Endodermal cell (in vitro differentiated cells): ENCODE measurements at regions not wholly inside any gene's neighbourhood (a gene's known extent, or its start where the extent isn't known, plus 50 kb on each side); places are given as distances from the start of the nearest gene placed in this dataset.

Source experiments
- DNase-seq: peaks from one replicate; pipeline ENCODE4 v3.0.0-alpha.2; 2017
- H3K27ac ChIP-seq: 2 replicates; pipeline ENCODE4 v1.5.1; 2013; ENCODE audit warnings: mild to moderate bottlenecking, low read depth, low read length, moderate library complexity
- H3K27me3 ChIP-seq: 2 replicates; pipeline ENCODE4 v1.6.1; 2013; ENCODE audit warnings: mild to moderate bottlenecking, low read length, moderate library complexity; ENCODE audit not compliant: insufficient read depth, control insufficient read depth, poor library complexity, severe bottlenecking
- H3K36me3 ChIP-seq: 2 replicates; pipeline ENCODE4 v1.7.0; 2013; ENCODE audit warnings: mild to moderate bottlenecking, low read length, moderate library complexity; ENCODE audit not compliant: control insufficient read depth, insufficient read depth
- H3K4me1 ChIP-seq: one replicate; pipeline ENCODE4 v1.7.0; 2013; ENCODE audit warnings: low read length; ENCODE audit not compliant: control insufficient read depth, insufficient read depth
- H3K4me3 ChIP-seq: 2 replicates; pipeline ENCODE4 v1.5.1; 2013; ENCODE audit warnings: mild to moderate bottlenecking, low read length, moderate library complexity
- H3K9ac ChIP-seq: 2 replicates; pipeline ENCODE4 v1.6.1; 2013; ENCODE audit warnings: mild to moderate bottlenecking, low read length, moderate library complexity; ENCODE audit not compliant: poor library complexity, severe bottlenecking; ENCODE audit errors: extremely low read depth
- H3K9me3 ChIP-seq: 2 replicates; pipeline ENCODE4 v1.6.1; 2013; ENCODE audit warnings: mild to moderate bottlenecking, low read length, moderate library complexity; ENCODE audit not compliant: control insufficient read depth
- H3K27ac Mint-ChIP-seq: 2 replicates; pipeline ENCODE4 v1.8.0; 2020; ENCODE audit warnings: mixed read lengths
- H3K27me3 Mint-ChIP-seq: 2 replicates; pipeline ENCODE4 v1.8.0; 2021; ENCODE audit warnings: mild to moderate bottlenecking, mixed read lengths; ENCODE audit not compliant: insufficient read depth
- H3K36me3 Mint-ChIP-seq: 2 replicates; pipeline ENCODE4 v1.8.0; 2020; ENCODE audit warnings: low read depth, mixed read lengths
- H3K4me1 Mint-ChIP-seq: 2 replicates; pipeline ENCODE4 v1.8.0; 2020; ENCODE audit warnings: mixed read lengths
- H3K4me3 Mint-ChIP-seq: 2 replicates; pipeline ENCODE4 v1.8.0; 2020; ENCODE audit warnings: mild to moderate bottlenecking, moderate library complexity, mixed read lengths
- H3K9me3 Mint-ChIP-seq: 2 replicates; pipeline ENCODE4 v1.8.0; 2020; ENCODE audit warnings: mild to moderate bottlenecking, mixed read lengths
- WGBS, 2 experiments: methylation state at CpG; one replicate each; pipeline versions ENCODE4 v1.1.5 to v1.1.7; 2013; ENCODE audit warnings: missing lambda C conversion rate in 2 of 2, mixed read lengths in 1 of 2; ENCODE audit not compliant: insufficient coverage in 1 of 2, insufficient read length in 1 of 2; 5-methylcytosine and 5-hydroxymethylcytosine counted together
- TF ChIP-seq, protein P1 (sequence below): fragments of 200-600 bp; sonication (generic); conservative IDR thresholded peaks from 2 replicates; pipeline ENCODE4 v1.5.0; 2021; ENCODE audit warnings: antibody characterized with exemption, mild to moderate bottlenecking

DNA sequence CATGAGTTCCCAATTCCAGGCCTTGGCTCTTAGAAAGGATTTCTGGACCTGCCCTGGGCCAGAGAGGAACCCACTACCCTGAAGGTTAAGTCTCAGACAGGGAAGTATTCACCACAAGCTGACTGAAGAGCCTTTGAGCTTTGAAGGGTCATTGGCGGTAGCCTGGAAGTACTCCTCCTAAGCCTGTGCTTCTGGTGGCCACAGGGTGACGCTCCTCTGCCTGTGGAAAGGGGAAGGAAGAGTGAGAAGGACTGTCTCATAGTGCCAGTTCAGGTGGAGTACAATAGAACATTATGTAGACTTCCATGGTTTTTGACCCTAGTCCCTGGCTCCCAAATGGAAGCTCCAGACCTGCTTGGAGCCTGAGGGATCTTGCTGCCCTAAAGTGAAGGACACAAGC is 1233.2 kb upstream of the CDH6 start:
- TF ChIP-seq, protein P1, sequence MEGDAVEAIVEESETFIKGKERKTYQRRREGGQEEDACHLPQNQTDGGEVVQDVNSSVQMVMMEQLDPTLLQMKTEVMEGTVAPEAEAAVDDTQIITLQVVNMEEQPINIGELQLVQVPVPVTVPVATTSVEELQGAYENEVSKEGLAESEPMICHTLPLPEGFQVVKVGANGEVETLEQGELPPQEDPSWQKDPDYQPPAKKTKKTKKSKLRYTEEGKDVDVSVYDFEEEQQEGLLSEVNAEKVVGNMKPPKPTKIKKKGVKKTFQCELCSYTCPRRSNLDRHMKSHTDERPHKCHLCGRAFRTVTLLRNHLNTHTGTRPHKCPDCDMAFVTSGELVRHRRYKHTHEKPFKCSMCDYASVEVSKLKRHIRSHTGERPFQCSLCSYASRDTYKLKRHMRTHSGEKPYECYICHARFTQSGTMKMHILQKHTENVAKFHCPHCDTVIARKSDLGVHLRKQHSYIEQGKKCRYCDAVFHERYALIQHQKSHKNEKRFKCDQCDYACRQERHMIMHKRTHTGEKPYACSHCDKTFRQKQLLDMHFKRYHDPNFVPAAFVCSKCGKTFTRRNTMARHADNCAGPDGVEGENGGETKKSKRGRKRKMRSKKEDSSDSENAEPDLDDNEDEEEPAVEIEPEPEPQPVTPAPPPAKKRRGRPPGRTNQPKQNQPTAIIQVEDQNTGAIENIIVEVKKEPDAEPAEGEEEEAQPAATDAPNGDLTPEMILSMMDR: no peak
- no peak overlapping the region for H3K4me3 Mint-ChIP-seq
- no peaks in the 10 kb centered on the region for H3K9me3 Mint-ChIP-seq
- no peaks in the 10 kb centered on the region for H3K36me3 ChIP-seq
- H3K27ac ChIP-seq: no peak overlapping the region
- no peaks in the 10 kb centered on the region for H3K4me1 Mint-ChIP-seq
- H3K9me3 ChIP-seq: no peaks in the 10 kb centered on the region
- DNase-seq: no peak
- no peaks in the 10 kb centered on the region for H3K4me1 ChIP-seq
- H3K36me3 Mint-ChIP-seq: no peaks in the 10 kb centered on the region
- WGBS, 2 experiments: 79% methylated on average over 2 of the region's 2 CpGs; no CpG with 5 or more reads in 1 of the 2 experiments
- no peak overlapping the region for H3K27ac Mint-ChIP-seq
- H3K9ac ChIP-seq: no peak overlapping the region
- H3K27me3 Mint-ChIP-seq: no peaks in the 10 kb centered on the region
- H3K27me3 ChIP-seq: no peaks in the 10 kb centered on the region
- H3K4me3 ChIP-seq: no peak overlapping the region

DNA sequence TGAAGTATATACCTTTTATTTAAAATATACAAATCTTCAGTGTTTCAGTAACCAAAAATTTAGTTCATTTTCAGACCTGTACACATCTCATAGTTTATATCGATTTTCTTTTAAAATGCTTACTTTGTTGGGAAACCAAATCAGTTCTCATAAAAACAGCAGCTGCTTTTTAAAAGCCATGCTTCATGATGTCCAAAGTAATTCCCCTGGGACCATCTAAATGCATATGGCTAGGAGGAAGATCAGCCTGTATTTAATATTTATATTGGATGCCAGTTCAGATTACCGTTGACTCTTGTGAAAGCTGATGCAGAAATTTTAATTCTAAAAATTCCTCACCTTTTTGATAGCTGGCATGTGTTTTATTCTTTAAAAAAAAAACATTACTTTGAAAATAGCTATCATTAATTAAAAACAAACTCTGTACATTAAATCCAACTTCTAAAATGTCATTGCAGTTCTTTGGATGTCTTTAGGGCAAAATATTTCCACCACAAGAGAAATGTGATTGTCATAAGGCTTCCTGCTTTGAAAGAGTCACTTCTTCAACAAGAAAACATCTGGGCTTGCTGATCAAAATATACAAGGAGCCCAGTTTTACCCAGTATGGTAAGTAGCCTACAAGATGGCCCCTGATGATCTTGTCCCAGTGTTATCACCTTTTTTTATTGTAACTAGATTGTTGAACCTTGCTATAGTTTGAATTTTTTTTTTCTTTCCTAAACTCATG is 1242.9 kb upstream of the CDH6 start:
- Mint-ChIP-seq H3K4me3 (no peak overlapping the region), H3K36me3 (no peaks in the 10 kb centered on the region), H3K9me3 (no peaks in the 10 kb centered on the region), H3K27me3 (no peaks in the 10 kb centered on the region), H3K4me1 (peaks cover 7% of the 10 kb centered on the region), H3K27ac (no peak overlapping the region)
- WGBS, 2 experiments: 80 to 95% methylated on average over 1 to 2 of the region's 2 CpGs
- Histone ChIP-seq H3K27me3 (no peaks in the 10 kb centered on the region), H3K9ac (no peak overlapping the region), H3K4me3 (no peak overlapping the region), H3K9me3 (no peaks in the 10 kb centered on the region), H3K27ac (no peak overlapping the region), H3K4me1 (peaks cover 2% of the 10 kb centered on the region), H3K36me3 (no peaks in the 10 kb centered on the region)
- TF ChIP-seq, protein P1: no peak
- DNase-seq: no peak

DNA sequence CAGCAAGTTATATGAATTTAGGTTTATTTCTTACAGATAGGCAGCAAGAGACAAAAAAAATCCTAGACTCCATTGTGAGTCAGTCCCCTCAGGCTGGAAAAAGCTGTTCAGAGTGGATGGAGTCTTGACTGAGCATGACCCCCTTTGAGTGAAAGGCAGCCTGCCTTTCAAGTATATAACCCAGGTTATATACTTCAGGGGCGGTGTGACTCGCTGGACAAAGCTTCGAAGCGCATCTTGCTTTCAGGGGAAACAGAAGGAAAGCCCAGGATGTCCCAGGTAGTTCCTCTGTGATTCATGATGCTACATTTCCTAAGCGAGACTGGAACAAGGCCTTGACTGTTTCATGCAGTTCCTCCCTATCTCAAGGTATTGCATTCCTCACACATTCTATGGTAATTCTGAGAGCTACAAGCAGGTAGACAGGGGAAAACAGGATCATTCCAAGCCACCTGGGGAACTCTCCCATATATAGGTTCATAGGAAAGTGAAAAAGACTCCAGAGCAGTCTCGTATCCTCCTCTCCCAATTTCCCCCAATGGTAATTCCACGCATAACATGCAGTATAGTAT is 1244.1 kb upstream of the CDH6 start:
- no peaks in the 10 kb centered on the region for H3K9me3 Mint-ChIP-seq
- no peak for DNase-seq
- no peak overlapping the region for H3K27ac ChIP-seq
- H3K4me1 Mint-ChIP-seq: peaks cover 7% of the 10 kb centered on the region
- TF ChIP-seq, protein P1: no peak
- no peak overlapping the region for H3K9ac ChIP-seq
- H3K36me3 Mint-ChIP-seq: no peaks in the 10 kb centered on the region
- H3K36me3 ChIP-seq: no peaks in the 10 kb centered on the region
- no peak overlapping the region for H3K27ac Mint-ChIP-seq
- no peaks in the 10 kb centered on the region for H3K9me3 ChIP-seq
- no peaks in the 10 kb centered on the region for H3K27me3 ChIP-seq
- no peak overlapping the region for H3K4me3 Mint-ChIP-seq
- 95 to 97% methylated on average over 4 to 7 of the region's 7 CpGs for WGBS, 2 experiments
- peaks cover 2% of the 10 kb centered on the region for H3K4me1 ChIP-seq
- no peak overlapping the region for H3K4me3 ChIP-seq
- H3K27me3 Mint-ChIP-seq: no peaks in the 10 kb centered on the region
